IMR-90 (cell line): ENCODE measurements at regions not wholly inside any gene's neighbourhood (a gene's known extent, or its start where the extent isn't known, plus 50 kb on each side); places are given as distances from the start of the nearest gene placed in this dataset.
"Not testable (repeated sequence)": the region's sequence is repeated elsewhere in the genome, so short reads cannot be mapped to it uniquely, and the experiment has no call there.

Source experiments
- ATAC-seq: fragments of 200-7000 bp; cut with Tn5 transposase; 2 replicates; pipeline ENCODE4 v1.9.1; 2020; ENCODE audit warnings: low read depth, mild to moderate bottlenecking, moderate library complexity
- BruUV-seq: library from RNA; stranded (reverse); fragments of 400-500 nt; replicated peaks from 2 replicates; lab custom pipeline; 2021; lab: Mats Ljungman, UMichigan
- CTCF ChIA-PET: fragments of 300-600 bp; formaldehyde crosslinking; extraction: SDS; loops from one replicate; lab custom pipeline; 2021; ENCODE audit warnings: antibody characterized with exemption; lab: Yijun Ruan, JAX
- POLR2A ChIA-PET: fragments of 300-600 bp; sonication (Branson Sonifier 250); formaldehyde crosslinking; loops from one replicate; lab custom pipeline; 2022; ENCODE audit warnings: antibody characterized with exemption; ENCODE audit not compliant: unreplicated experiment; lab: Charles Lee
- DNase-seq: peaks from one replicate; pipeline ENCODE4 v3.0.0; 2013
- H2AFZ ChIP-seq: replicated peaks from 2 replicates; pipeline ENCODE3; 2013; ENCODE audit warnings: low read length, mild to moderate bottlenecking; ENCODE audit not compliant: poor library complexity
- H2AK5ac ChIP-seq: 2 replicates; pipeline ENCODE4 v1.6.1; 2013; ENCODE audit warnings: low read depth, low read length, inconsistent platforms
- H2AK9ac ChIP-seq: replicated peaks from 2 replicates; pipeline ENCODE3; 2013; ENCODE audit warnings: mild to moderate bottlenecking, low read depth, low read length, moderate library complexity; ENCODE audit not compliant: poor library complexity
- H2BK120ac ChIP-seq: 2 replicates; pipeline ENCODE4 v1.6.1; 2013; ENCODE audit warnings: low read depth, low read length, inconsistent platforms
- H2BK15ac ChIP-seq: 3 replicates; pipeline ENCODE4 v1.6.1; 2013; ENCODE audit warnings: low read depth, low read length, inconsistent platforms
- H2BK20ac ChIP-seq: 2 replicates; pipeline ENCODE4 v1.6.1; 2013; ENCODE audit warnings: low read depth, mild to moderate bottlenecking, inconsistent platforms, low read length, moderate library complexity
- H2BK5ac ChIP-seq: 2 replicates; pipeline ENCODE4 v1.6.1; 2013; ENCODE audit warnings: mild to moderate bottlenecking, low read depth, low read length, inconsistent platforms; ENCODE audit not compliant: poor library complexity, severe bottlenecking
- H3K14ac ChIP-seq: replicated peaks from 2 replicates; pipeline ENCODE4 v1.6.1; 2013; ENCODE audit warnings: low read depth, low read length, inconsistent platforms
- H3K18ac ChIP-seq: 2 replicates; pipeline ENCODE4 v1.6.1; 2013; ENCODE audit warnings: low read depth, low read length, control low read depth
- H3K23ac ChIP-seq: 2 replicates; pipeline ENCODE4 v1.6.1; 2013; ENCODE audit warnings: low read depth, low read length, inconsistent platforms
- H3K27ac ChIP-seq: 2 replicates; pipeline ENCODE4 v1.5.1; 2013; ENCODE audit warnings: mild to moderate bottlenecking, control low read depth, low read length; ENCODE audit not compliant: insufficient read depth
- H3K27me3 ChIP-seq: 2 replicates; pipeline ENCODE4 v1.6.1; 2013; ENCODE audit warnings: low read length; ENCODE audit not compliant: control insufficient read depth, insufficient read depth
- H3K36me3 ChIP-seq: 2 replicates; pipeline ENCODE4 v1.6.1; 2013; ENCODE audit warnings: low read length, mixed read lengths; ENCODE audit not compliant: control insufficient read depth, insufficient read depth
- H3K4ac ChIP-seq: 2 replicates; pipeline ENCODE4 v1.6.1; 2013; ENCODE audit warnings: low read depth, low read length, inconsistent platforms
- H3K4me1 ChIP-seq: 2 replicates; pipeline ENCODE4 v1.6.1; 2013; ENCODE audit warnings: low read length, mixed read lengths; ENCODE audit not compliant: control insufficient read depth, insufficient read depth
- H3K4me2 ChIP-seq: 2 replicates; pipeline ENCODE4 v1.6.1; 2013; ENCODE audit warnings: low read depth, mild to moderate bottlenecking, control low read depth, low read length, moderate library complexity
- H3K4me3 ChIP-seq: 2 replicates; pipeline ENCODE4 v1.5.1; 2013; ENCODE audit warnings: low read depth, mild to moderate bottlenecking, control low read depth, low read length, moderate library complexity; ENCODE audit not compliant: insufficient read depth
- H3K56ac ChIP-seq: 2 replicates; pipeline ENCODE4 v1.6.1; 2013; ENCODE audit warnings: low read length, inconsistent platforms; ENCODE audit not compliant: insufficient read depth; ENCODE audit errors: extremely low read depth
- H3K79me1 ChIP-seq, 2 experiments: 2 replicates each; pipeline ENCODE4 v1.6.1; 2013; ENCODE audit warnings: low read length in 2 of 2, inconsistent platforms in 1 of 2, low read depth in 1 of 2
- H3K9ac ChIP-seq: 2 replicates; pipeline ENCODE4 v1.6.1; 2013; ENCODE audit warnings: low read depth, low read length, control low read depth
- H3K9me1 ChIP-seq: 2 replicates; pipeline ENCODE4 v1.6.1; 2013; ENCODE audit warnings: low read length, inconsistent platforms; ENCODE audit not compliant: insufficient read depth
- H3K9me3 ChIP-seq: 2 replicates; pipeline ENCODE4 v1.6.1; 2013; ENCODE audit warnings: low read length; ENCODE audit not compliant: control insufficient read depth, insufficient read depth
- H4K20me1 ChIP-seq: 2 replicates; pipeline ENCODE4 v1.6.1; 2013; ENCODE audit warnings: low read length, inconsistent platforms; ENCODE audit not compliant: insufficient read depth
- H4K5ac ChIP-seq: 2 replicates; pipeline ENCODE4 v1.6.1; 2013; ENCODE audit warnings: mild to moderate bottlenecking, low read depth, low read length, control low read depth
- H4K8ac ChIP-seq, 2 experiments: 2 replicates each; pipeline ENCODE4 v1.6.1; 2013; ENCODE audit warnings: low read depth in 2 of 2, low read length in 2 of 2, control low read depth in 1 of 2, inconsistent platforms in 1 of 2
- H4K91ac ChIP-seq: 2 replicates; pipeline ENCODE4 v1.6.1; 2013; ENCODE audit warnings: low read depth, low read length, inconsistent platforms; ENCODE audit not compliant: insufficient read depth
- BHLHE40 ChIP-seq: fragments of 150-350 bp; IDR thresholded peaks from 2 replicates; pipeline ENCODE4 v1.6.1; 2016; ENCODE audit warnings: mild to moderate bottlenecking, low read depth, low read length
- CEBPB ChIP-seq: IDR thresholded peaks from 2 replicates; pipeline ENCODE4 v1.6.1; 2012; ENCODE audit warnings: low read depth, low read length, improper control_type of control experiment
- FOS ChIP-seq: fragments of 150-350 bp; IDR thresholded peaks from 2 replicates; pipeline ENCODE4 v1.6.1; 2016; ENCODE audit warnings: low read depth, low read length
- MAFK ChIP-seq: IDR thresholded peaks from 2 replicates; pipeline ENCODE4 v1.6.1; 2012; ENCODE audit warnings: low read depth, low read length, improper control_type of control experiment
- RAD21 ChIP-seq: IDR thresholded peaks from 2 replicates; pipeline ENCODE4 v1.6.1; 2012; ENCODE audit warnings: low read length, improper control_type of control experiment
- RFX5 ChIP-seq: IDR thresholded peaks from 2 replicates; pipeline ENCODE4 v1.8.0; 2012; ENCODE audit warnings: low read depth, mild to moderate bottlenecking, low read length, moderate library complexity
- WGBS, 2 experiments: methylation state at CpG; one replicate each; pipeline versions ENCODE4 v1.1.5 to v1.1.7; 2013; ENCODE audit warnings: missing lambda C conversion rate in 2 of 2; ENCODE audit not compliant: insufficient read length in 1 of 2; ENCODE audit errors: extremely low coverage in 2 of 2; 5-methylcytosine and 5-hydroxymethylcytosine counted together
- dilution Hi-C: fragments of 300-500 bp; cut with HindIII; formaldehyde crosslinking; loops from one replicate; pipeline ENCODE4 v1.14.3; 2018; ENCODE audit warnings: low sequenced_read_pairs; ENCODE audit not compliant: unreplicated experiment
- in situ Hi-C: fragments of 300-500 bp; cut with MboI; formaldehyde crosslinking; loops from 3 replicates; pipeline ENCODE4 v1.14.3; 2019; ENCODE audit warnings: low sequenced_read_pairs, inconsistent platforms, mixed read lengths
- intact Hi-C: fragments of 100-400 bp; cut with micrococcal nuclease; formaldehyde crosslinking; loops from 2 replicates; pipeline ENCODE4 v1.10.0; 2022

DNA sequence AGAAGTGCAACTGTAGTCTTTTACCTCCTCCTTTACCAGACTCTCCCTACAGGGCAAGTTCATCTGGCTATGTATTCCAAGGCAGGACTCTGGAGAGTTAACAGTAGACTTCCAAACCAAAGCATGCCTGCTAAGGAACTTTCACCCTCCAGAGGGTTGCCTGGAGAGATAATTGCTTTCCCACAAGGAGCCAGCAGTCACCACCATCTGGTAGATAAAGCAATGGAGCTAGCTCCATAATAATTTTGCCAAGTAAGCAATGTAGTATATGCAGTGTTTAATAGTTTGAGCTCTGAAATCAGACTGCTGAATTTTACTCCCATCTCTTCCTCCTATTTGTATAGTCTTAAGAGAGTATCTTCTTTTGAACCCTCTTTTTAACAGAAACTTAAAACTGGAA is 566.8 kb upstream of the PTGER4 start:
- intact Hi-C loops (no loop called here), dilution Hi-C loops (no loop called here), in situ Hi-C loops (no loop called here)
- H3K36me3 ChIP-seq, result no peaks in the 10 kb centered on the region
- H3K9ac ChIP-seq, result no peak overlapping the region
- no peak overlapping the region for H3K23ac ChIP-seq
- H2AK5ac ChIP-seq, result no peak overlapping the region
- no peak overlapping the region for H2AFZ ChIP-seq
- H3K4me3 ChIP-seq, result no peak overlapping the region
- DNase-seq, result no peak
- H2BK15ac ChIP-seq, result no peak overlapping the region
- no peak for TF ChIP-seq RFX5
- TF ChIP-seq CEBPB, result no peak
- 0 out of 2 replicates have a peak, but pooled peaks have one; percentile 10 for TF ChIP-seq MAFK
- TF ChIP-seq FOS, result no peak
- no peak for TF ChIP-seq BHLHE40
- TF ChIP-seq RAD21, result no peak
- H3K4me1 ChIP-seq, result no peaks in the 10 kb centered on the region
- no peak overlapping the region for H2BK5ac ChIP-seq
- no peak for ATAC-seq
- H3K4me2 ChIP-seq, result no peak overlapping the region
- ChIA-PET CTCF (no interaction called here), POLR2A (no interaction called here)
- H3K56ac ChIP-seq, result no peak overlapping the region
- H4K5ac ChIP-seq, result no peak overlapping the region
- no TSS peak for BruUV-seq
- H2BK20ac ChIP-seq, result no peak overlapping the region
- no peak overlapping the region for H3K27ac ChIP-seq
- H2AK9ac ChIP-seq, result no peak overlapping the region
- H3K18ac ChIP-seq, result no peak overlapping the region
- no peaks in the 10 kb centered on the region for H3K79me1 ChIP-seq
- H3K27me3 ChIP-seq, result no peaks in the 10 kb centered on the region
- H4K8ac ChIP-seq, result no peak overlapping the region
- no peaks in the 10 kb centered on the region for H3K9me1 ChIP-seq
- no peaks in the 10 kb centered on the region for H4K20me1 ChIP-seq
- no peak overlapping the region for H3K4ac ChIP-seq
- no peak overlapping the region for H3K14ac ChIP-seq
- H4K91ac ChIP-seq, result no peak overlapping the region
- no peaks in the 10 kb centered on the region for H3K9me3 ChIP-seq
- no peak overlapping the region for H2BK120ac ChIP-seq

GRCh38 chr5:40111036-40111435 is 568.7 kb upstream of the PTGER4 start:
- H3K9me3 ChIP-seq, H4K20me1 ChIP-seq, DNase-seq, H3K9me1 ChIP-seq, H3K27ac ChIP-seq, H2BK120ac ChIP-seq, H2BK20ac ChIP-seq, H4K5ac ChIP-seq, intact Hi-C loops, H2AK9ac ChIP-seq, BruUV-seq, H3K4me3 ChIP-seq, dilution Hi-C loops, H3K27me3 ChIP-seq, POLR2A ChIA-PET, H2AFZ ChIP-seq, in situ Hi-C loops, H3K14ac ChIP-seq, H3K4me2 ChIP-seq, ATAC-seq, H3K18ac ChIP-seq, H3K36me3 ChIP-seq, H4K8ac ChIP-seq, H2BK15ac ChIP-seq, H2AK5ac ChIP-seq, H3K4ac ChIP-seq, CTCF ChIA-PET, H3K56ac ChIP-seq, H3K23ac ChIP-seq, H3K4me1 ChIP-seq, H3K79me1 ChIP-seq, H3K9ac ChIP-seq, H2BK5ac ChIP-seq, H4K91ac ChIP-seq: not testable (repeated sequence)
- WGBS, 2 experiments, result no CpG with 5 or more reads among the region's 4 CpGs
